Right lobe of liver (tissue), 6 donors: ENCODE measurements at regions not wholly inside any gene's neighbourhood (a gene's known extent, or its start where the extent isn't known, plus 50 kb on each side); places are given as distances from the start of the nearest gene placed in this dataset.
"Not testable (repeated sequence)": the region's sequence is repeated elsewhere in the genome, so short reads cannot be mapped to it uniquely, and the experiment has no call there.

Experiments
- ATAC-seq, 4 donors: fragments of 200-7000 bp; cut with Tn5 transposase; one replicate each; pipeline ENCODE4 v1.9.1; 2020; ENCODE audit warnings: mild to moderate bottlenecking in 4 of 4, moderate library complexity in 4 of 4
- DNase-seq, 3 donors: peaks; one replicate each; pipeline ENCODE4 v3.0.0-alpha.2; 2020
- H3K27ac ChIP-seq, 3 donors: fragments of 200-600 bp; one replicate each; pipeline ENCODE4 v1.8.0; 2022
- H3K27me3 ChIP-seq, 2 donors: fragments of 200-600 bp; one replicate each; pipeline ENCODE4 v1.8.0; 2022
- H3K36me3 ChIP-seq, 4 donors: fragments of 200-600 bp; sonication (generic) in 1 of 4; one replicate each; pipeline versions ENCODE4 v1.5.1 to v1.8.0; 2017 to 2022; ENCODE audit warnings: control low read depth in 1 of 4
- H3K4me1 ChIP-seq, 4 donors: fragments of 200-600 bp; sonication (generic) in 1 of 4; one replicate each; pipeline versions ENCODE4 v1.5.1 to v1.8.0; 2017 to 2022; ENCODE audit warnings: control low read depth in 1 of 4
- H3K4me3 ChIP-seq, 3 donors: fragments of 200-600 bp; one replicate each; pipeline ENCODE4 v1.8.0; 2022
- H3K9me3 ChIP-seq, 4 donors: fragments of 200-600 bp; sonication (generic) in 1 of 4; one replicate each; pipeline versions ENCODE4 v1.5.1 to v1.8.0; 2017 to 2022; ENCODE audit warnings: control low read depth in 1 of 4
- POLR2A ChIP-seq: fragments of 450-650 bp; IDR thresholded peaks from one replicate; pipeline ENCODE4 v1.6.1; 2017; ENCODE audit warnings: antibody characterized with exemption, mild to moderate bottlenecking
- WGBS: methylation state at CpG from one replicate; pipeline ENCODE4 v1.1.6; 2018; ENCODE audit warnings: low coverage, low lambda C conversion rate; ENCODE audit not compliant: insufficient coverage; ENCODE audit errors: missing lambda C conversion rate; 5-methylcytosine and 5-hydroxymethylcytosine counted together
- intact Hi-C, 2 donors: fragments of 100-400 bp; cut with DNase I; formaldehyde crosslinking; loops; one replicate each; pipeline versions ENCODE4 v1.11.2 to v1.14.1; 2022
- TF ChIP-seq, protein P1 (sequence below), 4 donors: fragments of 200-600 bp in 3 of 4; fragments of 450-650 bp in 1 of 4; IDR thresholded peaks; one replicate each; pipeline versions ENCODE4 v1.5.1 to v1.8.0; 2016 to 2022; ENCODE audit warnings: antibody characterized with exemption in 4 of 4, mild to moderate bottlenecking in 2 of 4
- donor health status: DM: no; HTN: yes; CAD: no.
- donor health status: DM: no; HTN: no; CAD: no.
- donor health status: DM: no; HTN: no; CAD: no.
- donor health status: DM: no; HTN: yes; CAD: no.
- donor health status: DM: no; HTN: yes; CAD: no.

DNA sequence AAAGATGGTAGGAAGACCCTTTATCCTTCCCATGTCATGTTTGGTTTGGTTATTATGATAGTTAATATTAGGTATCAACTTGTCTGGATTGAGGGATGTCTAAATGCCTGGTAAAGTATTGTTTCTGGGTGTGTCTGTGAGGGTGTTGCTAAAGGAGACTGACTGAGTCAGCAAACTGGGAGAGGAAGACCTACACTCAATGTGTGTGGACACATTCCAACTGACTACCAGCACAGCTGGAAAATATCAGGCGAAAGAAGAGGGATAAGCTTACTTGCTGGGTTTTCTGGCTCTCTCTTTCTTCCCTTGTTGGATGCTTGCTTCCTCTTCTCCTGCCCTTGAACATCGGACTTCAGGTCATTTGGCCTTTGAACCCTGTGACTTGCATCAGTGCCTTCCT lies 1227.6 kb upstream of the EPHA6 start:
- no peak for DNase-seq
- TF ChIP-seq, protein P1, sequence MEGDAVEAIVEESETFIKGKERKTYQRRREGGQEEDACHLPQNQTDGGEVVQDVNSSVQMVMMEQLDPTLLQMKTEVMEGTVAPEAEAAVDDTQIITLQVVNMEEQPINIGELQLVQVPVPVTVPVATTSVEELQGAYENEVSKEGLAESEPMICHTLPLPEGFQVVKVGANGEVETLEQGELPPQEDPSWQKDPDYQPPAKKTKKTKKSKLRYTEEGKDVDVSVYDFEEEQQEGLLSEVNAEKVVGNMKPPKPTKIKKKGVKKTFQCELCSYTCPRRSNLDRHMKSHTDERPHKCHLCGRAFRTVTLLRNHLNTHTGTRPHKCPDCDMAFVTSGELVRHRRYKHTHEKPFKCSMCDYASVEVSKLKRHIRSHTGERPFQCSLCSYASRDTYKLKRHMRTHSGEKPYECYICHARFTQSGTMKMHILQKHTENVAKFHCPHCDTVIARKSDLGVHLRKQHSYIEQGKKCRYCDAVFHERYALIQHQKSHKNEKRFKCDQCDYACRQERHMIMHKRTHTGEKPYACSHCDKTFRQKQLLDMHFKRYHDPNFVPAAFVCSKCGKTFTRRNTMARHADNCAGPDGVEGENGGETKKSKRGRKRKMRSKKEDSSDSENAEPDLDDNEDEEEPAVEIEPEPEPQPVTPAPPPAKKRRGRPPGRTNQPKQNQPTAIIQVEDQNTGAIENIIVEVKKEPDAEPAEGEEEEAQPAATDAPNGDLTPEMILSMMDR (IDR thresholded peaks at IDR 0.05): no peak
- TF ChIP-seq POLR2A: no peak
- H3K9me3 ChIP-seq: no peaks in the 10 kb centered on the region
- 59% methylated on average over 2 of the region's 2 CpGs for WGBS
- intact Hi-C loops: no loop called here
- no peaks in the 10 kb centered on the region for H3K4me1 ChIP-seq
- H3K4me3 ChIP-seq: no peak overlapping the region
- H3K27me3 ChIP-seq: no peaks in the 10 kb centered on the region
- no peak for ATAC-seq
- no peak overlapping the region for H3K27ac ChIP-seq
- H3K36me3 ChIP-seq: no peaks in the 10 kb centered on the region

DNA sequence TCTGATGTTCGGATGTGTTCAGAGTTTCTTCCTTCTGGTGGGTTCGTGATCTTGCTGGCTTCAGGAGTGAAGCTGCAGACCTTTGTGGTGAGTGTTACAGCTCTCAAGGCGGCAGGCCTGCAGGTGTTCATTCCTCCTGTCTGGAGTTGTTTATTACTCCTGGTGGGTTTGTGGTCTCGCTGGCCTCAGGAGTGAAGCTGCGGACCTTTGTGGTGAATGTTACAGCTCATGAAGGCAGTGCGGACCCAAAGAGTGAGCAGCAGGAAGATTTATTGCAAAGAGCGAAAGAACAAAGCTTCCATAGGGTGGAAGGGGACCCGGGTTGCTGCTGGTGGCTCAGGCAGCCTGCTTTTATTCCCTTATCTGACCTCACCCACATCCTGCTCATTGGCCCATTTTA lies 1226.8 kb upstream of the EPHA6 start:
- H3K9me3 ChIP-seq, H3K4me1 ChIP-seq, ATAC-seq, H3K4me3 ChIP-seq, H3K36me3 ChIP-seq, DNase-seq, H3K27me3 ChIP-seq, H3K27ac ChIP-seq, intact Hi-C loops: not testable (repeated sequence)
- WGBS: 25% methylated on average over 4 of the region's 8 CpGs

DNA sequence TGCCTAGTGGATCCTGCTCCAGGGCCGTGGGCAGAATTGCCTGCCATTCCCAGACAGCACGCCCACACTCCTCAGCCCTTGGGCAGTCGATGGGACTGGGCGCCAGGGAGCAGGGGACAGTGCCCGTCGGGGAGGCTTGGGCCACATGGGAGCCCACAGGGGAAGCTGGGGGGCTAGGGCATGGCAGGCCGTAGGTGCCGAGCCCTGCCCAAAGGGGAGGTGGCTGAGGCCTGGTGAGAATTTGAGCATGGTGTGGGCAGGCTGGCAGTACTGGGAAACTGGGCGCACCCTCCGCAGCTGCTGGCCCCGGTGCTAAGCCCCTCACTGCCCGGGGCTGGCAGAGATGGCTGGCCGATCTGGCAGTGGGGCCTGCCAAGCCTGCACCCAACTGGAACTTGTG lies 1225.9 kb upstream of the EPHA6 start:
- no peak overlapping the region for H3K27ac ChIP-seq
- H3K27me3 ChIP-seq: no peaks in the 10 kb centered on the region
- no peaks in the 10 kb centered on the region for H3K9me3 ChIP-seq
- no peaks in the 10 kb centered on the region for H3K4me1 ChIP-seq
- intact Hi-C loops: no loop called here
- DNase-seq (no peak), ATAC-seq (peak in 1 of 4 donors; percentile 40)
- no peak for TF ChIP-seq POLR2A
- TF ChIP-seq, protein P1 (IDR thresholded peaks at IDR 0.05): no peak
- WGBS: no CpG with 5 or more reads among the region's 13 CpGs
- H3K4me3 ChIP-seq: no peak overlapping the region
- no peaks in the 10 kb centered on the region for H3K36me3 ChIP-seq

DNA sequence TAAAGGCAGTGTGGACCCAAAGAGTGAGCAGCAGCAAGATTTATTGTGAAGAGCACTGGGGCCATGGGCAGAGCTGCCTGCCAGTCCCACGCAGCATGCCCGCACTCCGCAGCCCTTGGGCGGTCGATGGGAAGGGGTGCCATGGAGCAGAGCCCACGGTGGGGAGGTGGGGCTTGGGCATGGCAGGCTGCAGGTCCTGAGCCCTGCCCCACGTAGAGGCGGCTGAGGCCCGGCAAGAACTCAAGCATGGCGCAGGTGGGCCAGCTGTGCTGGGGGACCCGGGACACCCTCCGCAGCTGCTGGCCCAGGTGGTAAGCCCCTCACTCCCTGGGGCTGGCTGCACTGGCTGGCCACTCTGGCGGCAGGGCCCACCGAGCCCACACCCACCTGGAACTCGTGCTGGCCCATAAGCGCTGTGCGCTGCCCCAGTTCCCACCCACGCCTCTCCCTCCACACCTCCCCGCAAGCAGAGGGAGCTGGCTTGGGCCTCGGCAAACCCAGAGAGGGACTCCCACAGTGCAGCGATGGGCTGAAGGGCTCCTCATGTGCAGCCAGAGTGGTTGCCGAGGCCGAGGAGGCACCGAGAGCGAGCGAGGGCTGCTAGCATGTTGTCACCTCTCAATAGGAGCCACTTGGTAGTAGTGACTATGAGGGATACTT lies 1218.8 kb upstream of the EPHA6 start:
- Histone ChIP-seq H3K27me3 (no peaks in the 10 kb centered on the region), H3K27ac (no peak overlapping the region), H3K4me1 (no peaks in the 10 kb centered on the region), H3K4me3 (no peak overlapping the region), H3K36me3 (no peaks in the 10 kb centered on the region), H3K9me3 (no peaks in the 10 kb centered on the region)
- DNase-seq: no peak
- WGBS: 67% methylated on average over 5 of the region's 26 CpGs
- TF ChIP-seq POLR2A: no peak
- TF ChIP-seq, protein P1 (IDR thresholded peaks at IDR 0.05): no peak
- ATAC-seq: peak in 1 of 4 donors; percentile 25
- intact Hi-C loops: no loop called here

DNA sequence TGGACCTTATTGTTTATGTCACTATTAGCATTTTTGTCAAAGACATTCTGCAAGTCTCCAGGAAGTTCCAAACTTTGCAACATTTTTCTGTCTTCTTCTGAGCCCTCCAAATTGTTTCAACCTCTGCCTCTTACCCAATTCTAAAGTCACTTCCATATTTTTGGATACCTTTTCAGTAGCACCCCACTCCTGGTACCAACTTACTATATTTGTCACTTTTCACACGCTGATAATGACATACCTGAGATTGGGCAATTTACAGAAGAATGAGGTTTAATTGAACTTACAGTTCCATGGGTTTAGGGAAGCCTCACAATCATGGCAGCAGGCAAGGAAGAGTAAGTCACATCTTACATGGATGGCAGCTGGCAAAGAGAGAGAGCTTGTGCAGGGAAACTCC lies 1206.5 kb upstream of the EPHA6 start:
- intact Hi-C loops: no loop called here
- 55% methylated on average over 1 of the region's 1 CpG for WGBS
- DNase-seq: no peak
- Histone ChIP-seq H3K4me3 (no peak overlapping the region), H3K27me3 (no peaks in the 10 kb centered on the region), H3K27ac (no peak overlapping the region), H3K9me3 (no peaks in the 10 kb centered on the region), H3K36me3 (no peaks in the 10 kb centered on the region), H3K4me1 (no peaks in the 10 kb centered on the region)
- no peak for ATAC-seq
- no peak for TF ChIP-seq POLR2A
- TF ChIP-seq, protein P1 (IDR thresholded peaks at IDR 0.05): no peak
